Keratinocyte (primary cell): ENCODE measurements at regions not wholly inside any gene's neighbourhood (a gene's known extent, or its start where the extent isn't known, plus 50 kb on each side); places are given as distances from the start of the nearest gene placed in this dataset.

Experiments
- DNase-seq: peaks from one replicate; pipeline ENCODE4 v3.0.0-alpha.2; 2011; ENCODE audit warnings: low read depth, missing footprints, low spot score
- FAIRE-seq: peaks from 2 replicates; lab custom pipeline; 2011; peaks lifted over from hg19 to GRCh38; lab: Jason Lieb, UNC
- H2AFZ ChIP-seq: 2 replicates; pipeline ENCODE4 v1.6.0; 2012; ENCODE audit warnings: low read length, control low read depth, inconsistent platforms; ENCODE audit not compliant: control insufficient read depth
- H3K27ac ChIP-seq: 2 replicates; pipeline ENCODE4 v1.5.1; 2011; ENCODE audit warnings: low read length; ENCODE audit not compliant: control insufficient read depth, insufficient read depth
- H3K27me3 ChIP-seq: 3 replicates; pipeline ENCODE4 v1.6.0; 2011; ENCODE audit warnings: low read length; ENCODE audit not compliant: control insufficient read depth, insufficient read depth; ENCODE audit errors: extremely low read depth
- H3K36me3 ChIP-seq, 2 experiments: 2 replicates in 1 of 2; 3 replicates in 1 of 2; pipeline ENCODE4 v1.5.1; 2011; ENCODE audit warnings: low read length in 2 of 2, mild to moderate bottlenecking in 1 of 2; ENCODE audit not compliant: control insufficient read depth in 2 of 2, insufficient read depth in 2 of 2; ENCODE audit errors: extremely low read depth in 1 of 2
- H3K4me1 ChIP-seq: 3 replicates; pipeline ENCODE4 v1.5.1; 2011; ENCODE audit warnings: low read length; ENCODE audit not compliant: control insufficient read depth, insufficient read depth; ENCODE audit errors: extremely low read depth
- H3K4me2 ChIP-seq: 3 replicates; pipeline ENCODE4 v1.6.0; 2011; ENCODE audit warnings: low read depth, low read length; ENCODE audit not compliant: control insufficient read depth, insufficient read depth; ENCODE audit errors: extremely low read depth
- H3K4me3 ChIP-seq, 3 experiments: fragments of 200-600 bp in 1 of 3; sonication (generic) in 1 of 3; 2 replicates in 2 of 3; 3 replicates in 1 of 3; pipeline ENCODE4 v1.5.1; 2011 to 2016; ENCODE audit warnings: low read length in 3 of 3, mild to moderate bottlenecking in 3 of 3, control low read depth in 2 of 3, inconsistent platforms in 1 of 3, low read depth in 1 of 3, mixed read lengths in 1 of 3, mixed run types in 1 of 3, moderate library complexity in 1 of 3; ENCODE audit not compliant: control insufficient read depth in 2 of 3, insufficient read depth in 2 of 3; ENCODE audit errors: extremely low read depth in 1 of 3
- H3K79me2 ChIP-seq: 2 replicates; pipeline ENCODE4 v1.6.0; 2012; ENCODE audit warnings: low read length; ENCODE audit not compliant: control insufficient read depth, insufficient read depth
- H3K9ac ChIP-seq: 3 replicates; pipeline ENCODE4 v1.6.0; 2011; ENCODE audit warnings: low read length; ENCODE audit not compliant: control insufficient read depth, insufficient read depth; ENCODE audit errors: extremely low read depth
- H3K9me1 ChIP-seq: 3 replicates; pipeline ENCODE4 v1.6.0; 2011; ENCODE audit warnings: low read length; ENCODE audit not compliant: control insufficient read depth, insufficient read depth; ENCODE audit errors: extremely low read depth
- H3K9me3 ChIP-seq: 2 replicates; pipeline ENCODE4 v1.5.1; 2012; ENCODE audit warnings: low read depth, low read length; ENCODE audit not compliant: control insufficient read depth
- H4K20me1 ChIP-seq: 3 replicates; pipeline ENCODE4 v1.6.0; 2011; ENCODE audit warnings: low read length; ENCODE audit not compliant: control insufficient read depth, insufficient read depth; ENCODE audit errors: extremely low read depth
- EZH2 ChIP-seq: IDR thresholded peaks from one replicate; pipeline ENCODE4 v1.6.1; 2012; ENCODE audit warnings: inconsistent platforms, mild to moderate bottlenecking, low read length, moderate library complexity
- dilution Hi-C: fragments of 300-500 bp; cut with MboI; formaldehyde crosslinking; loops from one replicate; pipeline ENCODE4 v1.7.0; 2020; ENCODE audit warnings: low sequenced_read_pairs; ENCODE audit not compliant: extremely low pct_ligation_motif_present
- TF ChIP-seq, protein P1 (sequence below), 3 experiments: IDR thresholded peaks in 1 of 3; conservative IDR thresholded peaks in 1 of 3; optimal IDR thresholded peaks in 1 of 3; 2 replicates in 2 of 3; 3 replicates in 1 of 3; pipeline versions ENCODE3 to v1.5.1; 2011; ENCODE audit warnings: low read length in 3 of 3, mild to moderate bottlenecking in 3 of 3, moderate library complexity in 2 of 3, control low read depth in 1 of 3, inconsistent platforms in 1 of 3; ENCODE audit not compliant: insufficient read depth in 2 of 3; ENCODE audit errors: extremely low read depth in 1 of 3

DNA sequence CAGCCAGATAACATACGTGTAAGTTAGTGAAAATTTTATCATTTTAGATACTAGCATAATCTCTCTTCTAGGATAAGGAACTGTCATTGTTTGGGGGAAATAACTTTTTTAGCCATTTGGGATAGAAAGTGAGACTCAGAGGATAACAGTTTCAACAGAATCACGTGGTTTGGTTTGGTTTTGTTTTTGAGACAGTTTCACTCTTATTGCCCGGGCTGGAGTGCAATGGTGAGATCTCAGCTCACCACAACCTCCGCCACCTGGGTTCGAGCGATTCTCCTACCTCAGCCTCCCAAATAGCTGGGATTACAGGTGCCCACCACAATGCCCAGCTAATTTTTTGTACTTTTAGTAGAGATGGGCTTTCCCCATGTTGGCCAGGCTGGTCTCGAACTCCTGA, 323.2 kb upstream of the MEIS1 start:
- no peaks in the 10 kb centered on the region for H3K79me2 ChIP-seq
- no peak overlapping the region for H3K9ac ChIP-seq
- no peak overlapping the region for H3K4me3 ChIP-seq
- DNase-seq = no peak
- no peaks in the 10 kb centered on the region for H3K4me1 ChIP-seq
- no peak overlapping the region for H2AFZ ChIP-seq
- no peaks in the 10 kb centered on the region for H3K36me3 ChIP-seq
- no peak for TF ChIP-seq EZH2
- TF ChIP-seq, protein P1, sequence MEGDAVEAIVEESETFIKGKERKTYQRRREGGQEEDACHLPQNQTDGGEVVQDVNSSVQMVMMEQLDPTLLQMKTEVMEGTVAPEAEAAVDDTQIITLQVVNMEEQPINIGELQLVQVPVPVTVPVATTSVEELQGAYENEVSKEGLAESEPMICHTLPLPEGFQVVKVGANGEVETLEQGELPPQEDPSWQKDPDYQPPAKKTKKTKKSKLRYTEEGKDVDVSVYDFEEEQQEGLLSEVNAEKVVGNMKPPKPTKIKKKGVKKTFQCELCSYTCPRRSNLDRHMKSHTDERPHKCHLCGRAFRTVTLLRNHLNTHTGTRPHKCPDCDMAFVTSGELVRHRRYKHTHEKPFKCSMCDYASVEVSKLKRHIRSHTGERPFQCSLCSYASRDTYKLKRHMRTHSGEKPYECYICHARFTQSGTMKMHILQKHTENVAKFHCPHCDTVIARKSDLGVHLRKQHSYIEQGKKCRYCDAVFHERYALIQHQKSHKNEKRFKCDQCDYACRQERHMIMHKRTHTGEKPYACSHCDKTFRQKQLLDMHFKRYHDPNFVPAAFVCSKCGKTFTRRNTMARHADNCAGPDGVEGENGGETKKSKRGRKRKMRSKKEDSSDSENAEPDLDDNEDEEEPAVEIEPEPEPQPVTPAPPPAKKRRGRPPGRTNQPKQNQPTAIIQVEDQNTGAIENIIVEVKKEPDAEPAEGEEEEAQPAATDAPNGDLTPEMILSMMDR (optimal IDR thresholded peaks at IDR 0.05 in 1 of 3, IDR thresholded peaks at IDR 0.05 in 1 of 3, conservative IDR thresholded peaks at IDR 0.05 in 1 of 3; ENCODE audit: extremely low read depth in 1 of 3, insufficient read depth in 2 of 3, low read length in 3 of 3) = no peak
- FAIRE-seq = no peak
- dilution Hi-C loops = no loop called here
- H3K27ac ChIP-seq = no peak overlapping the region
- no peaks in the 10 kb centered on the region for H4K20me1 ChIP-seq
- no peaks in the 10 kb centered on the region for H3K27me3 ChIP-seq
- no peak overlapping the region for H3K4me2 ChIP-seq
- H3K9me3 ChIP-seq = no peaks in the 10 kb centered on the region
- no peaks in the 10 kb centered on the region for H3K9me1 ChIP-seq

DNA sequence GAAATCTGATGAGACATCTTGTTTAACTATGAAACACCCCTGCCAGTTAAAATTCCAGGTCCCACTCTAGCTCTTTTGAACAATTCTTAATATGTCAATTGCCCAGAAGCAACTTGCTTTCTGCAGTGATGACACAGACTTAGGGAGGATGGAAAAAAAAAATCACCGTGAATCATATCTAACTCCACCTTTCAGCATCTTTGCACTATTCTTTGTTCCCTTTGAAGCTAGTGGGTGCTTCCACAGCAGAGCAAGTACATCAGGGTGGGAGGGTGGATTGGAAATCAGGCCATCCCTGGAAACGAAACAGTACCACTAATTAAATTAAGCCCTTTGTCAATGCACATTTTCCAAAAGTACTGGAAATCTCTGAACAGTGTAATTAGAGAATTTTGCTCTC, 324.3 kb upstream of the MEIS1 start:
- dilution Hi-C loops = no loop called here
- Histone ChIP-seq H3K9me1 (no peaks in the 10 kb centered on the region), H3K36me3 (no peaks in the 10 kb centered on the region), H3K79me2 (no peaks in the 10 kb centered on the region), H3K4me2 (no peak overlapping the region), H3K4me3 (no peak overlapping the region), H2AFZ (no peak overlapping the region), H4K20me1 (no peaks in the 10 kb centered on the region), H3K4me1 (no peaks in the 10 kb centered on the region), H3K27ac (no peak overlapping the region), H3K27me3 (no peaks in the 10 kb centered on the region), H3K9ac (no peak overlapping the region), H3K9me3 (no peaks in the 10 kb centered on the region)
- no peak for DNase-seq
- no peak for FAIRE-seq
- TF ChIP-seq, protein P1 (optimal IDR thresholded peaks at IDR 0.05 in 1 of 3, IDR thresholded peaks at IDR 0.05 in 1 of 3, conservative IDR thresholded peaks at IDR 0.05 in 1 of 3; ENCODE audit: extremely low read depth in 1 of 3, insufficient read depth in 2 of 3, low read length in 3 of 3) = no peak
- no peak for TF ChIP-seq EZH2
